ENCODE measurements at regions not wholly inside any gene's neighbourhood (a gene's known extent, or its start where the extent isn't known, plus 50 kb on each side); places are given as distances from the start of the nearest gene placed in this dataset.

DNA sequence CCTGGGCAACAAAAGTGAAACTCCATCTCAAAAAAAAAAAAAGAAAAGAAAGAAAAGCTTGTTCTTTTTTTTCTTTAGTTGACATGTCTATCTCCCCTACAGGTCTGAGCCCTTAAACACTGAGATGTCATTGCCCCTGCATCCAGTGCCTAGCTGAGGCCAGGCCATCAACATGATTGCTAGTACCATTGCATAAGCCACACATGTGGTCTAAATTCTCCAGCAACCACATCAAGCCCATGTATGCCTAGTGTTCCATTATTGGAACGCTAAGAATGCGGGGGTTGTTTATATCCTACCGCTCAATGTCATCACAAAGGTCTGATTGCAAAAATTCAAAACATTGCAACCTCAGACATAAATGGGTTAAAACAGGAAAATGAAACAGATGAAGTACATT is 62.7 kb downstream of the NPTX2 start:
- DNase-seq (ENCODE audit: low read depth), result no peak

DNA sequence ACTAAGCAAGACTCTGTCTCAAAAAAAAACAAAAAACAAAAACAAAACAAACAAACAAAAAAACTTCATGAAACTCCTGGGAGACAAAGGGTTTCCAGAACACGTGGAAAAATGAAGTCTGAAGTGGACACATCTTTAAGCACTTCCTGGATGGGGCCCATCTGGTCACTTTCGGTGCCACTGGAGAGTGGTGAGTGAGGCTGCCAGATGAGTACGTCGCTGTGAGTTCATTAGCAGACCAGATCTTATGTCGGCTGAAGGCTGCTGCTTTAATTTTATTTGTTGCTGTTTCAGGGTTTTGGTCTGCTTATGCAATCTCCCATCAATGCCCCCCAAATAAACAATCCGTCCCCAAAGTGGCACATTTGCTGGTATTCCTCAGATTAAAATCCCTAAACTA is 64.4 kb downstream of the NPTX2 start:
- DNase-seq (ENCODE audit: low read depth), result no peak

DNA sequence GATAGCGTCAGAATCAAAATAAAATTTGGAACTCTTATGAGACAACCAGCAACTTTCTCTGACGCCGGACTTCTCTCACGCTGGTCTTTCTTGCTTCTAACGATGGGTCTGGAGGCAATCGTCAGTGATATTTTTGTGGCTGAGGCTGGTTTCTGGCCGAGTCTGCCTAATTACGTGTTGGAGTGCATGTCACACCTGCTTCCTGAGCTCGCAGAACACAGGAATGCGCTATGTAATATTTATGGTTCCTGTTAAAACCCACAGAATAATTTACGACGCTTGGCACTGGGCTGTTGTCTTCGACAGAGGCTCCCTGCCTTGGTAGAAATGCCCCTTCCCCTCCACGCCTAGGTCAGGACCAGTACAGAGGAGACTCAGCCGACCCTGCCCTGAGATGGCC is 64.9 kb downstream of the NPTX2 start:
- DNase-seq (ENCODE audit: low read depth), result peak; percentile 7

DNA sequence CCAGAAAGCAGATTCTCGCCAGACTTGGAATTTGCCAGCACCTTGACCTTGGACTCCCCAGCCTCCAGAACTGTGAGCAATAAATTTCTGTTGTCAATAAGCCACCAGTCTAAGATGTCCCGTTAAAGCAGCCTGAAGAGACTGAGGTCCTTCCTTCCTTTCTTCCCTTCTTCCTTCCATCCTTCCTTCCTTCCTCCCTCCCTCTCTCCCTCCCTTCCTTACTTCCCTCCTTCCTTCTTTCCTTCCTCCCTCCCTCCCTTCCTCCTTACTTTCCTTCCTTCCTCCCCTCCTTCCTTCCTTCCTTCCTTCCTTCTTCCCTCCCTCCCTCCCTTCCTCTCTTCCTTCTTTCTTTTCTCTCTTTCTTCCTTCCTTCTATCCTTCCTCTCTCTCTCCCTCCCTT is 66.4 kb downstream of the NPTX2 start:
- DNase-seq (ENCODE audit: low read depth), result no peak

DNA sequence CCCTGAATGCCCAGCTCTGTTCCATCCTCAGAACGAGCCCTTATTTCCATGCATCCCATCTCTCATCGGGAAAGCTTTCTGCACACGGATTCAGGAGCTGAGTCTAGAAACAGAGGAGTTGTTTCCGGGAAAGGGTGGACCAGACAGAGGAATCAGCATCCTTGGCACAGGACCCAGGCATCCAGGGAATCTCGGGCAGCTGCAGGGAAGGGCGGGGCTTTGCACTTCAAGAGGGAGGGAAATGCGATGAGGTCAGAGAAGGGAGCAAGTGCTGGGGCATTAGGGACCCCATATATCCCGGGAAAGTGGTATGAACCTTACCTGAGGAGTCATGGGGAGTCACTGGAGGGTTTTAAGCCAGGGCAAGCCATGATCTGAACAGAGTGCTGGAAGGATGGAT is 68.5 kb downstream of the NPTX2 start:
- DNase-seq (ENCODE audit: low read depth), result no peak

DNA sequence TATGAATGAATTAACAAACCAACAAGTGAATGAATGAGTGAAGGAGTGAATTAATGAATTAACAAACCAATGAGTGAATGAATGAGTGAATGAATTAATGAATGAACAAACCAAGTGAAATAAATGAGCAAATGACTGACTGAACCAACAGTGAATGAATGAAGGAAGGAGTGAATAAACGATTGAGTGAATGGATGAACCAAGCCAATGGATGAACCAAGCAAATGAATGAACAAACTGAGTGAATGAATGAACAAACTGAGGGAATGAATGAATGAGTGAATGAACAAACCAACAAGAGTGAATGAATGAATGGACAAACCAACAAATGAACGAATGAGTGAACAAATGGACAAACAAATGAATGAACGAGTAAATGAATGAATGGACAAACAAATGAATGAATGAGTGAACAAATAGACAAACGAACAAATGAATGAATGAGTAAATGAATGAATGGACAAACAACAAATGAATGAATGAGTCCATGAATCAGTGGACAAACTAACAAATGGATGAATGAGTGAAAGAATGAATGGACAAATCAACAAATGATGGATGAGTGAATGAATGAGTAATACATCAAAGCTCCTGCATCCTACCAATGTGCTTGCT is 69.5 kb downstream of the NPTX2 start:
- no peak for DNase-seq (ENCODE audit: low read depth)

DNA sequence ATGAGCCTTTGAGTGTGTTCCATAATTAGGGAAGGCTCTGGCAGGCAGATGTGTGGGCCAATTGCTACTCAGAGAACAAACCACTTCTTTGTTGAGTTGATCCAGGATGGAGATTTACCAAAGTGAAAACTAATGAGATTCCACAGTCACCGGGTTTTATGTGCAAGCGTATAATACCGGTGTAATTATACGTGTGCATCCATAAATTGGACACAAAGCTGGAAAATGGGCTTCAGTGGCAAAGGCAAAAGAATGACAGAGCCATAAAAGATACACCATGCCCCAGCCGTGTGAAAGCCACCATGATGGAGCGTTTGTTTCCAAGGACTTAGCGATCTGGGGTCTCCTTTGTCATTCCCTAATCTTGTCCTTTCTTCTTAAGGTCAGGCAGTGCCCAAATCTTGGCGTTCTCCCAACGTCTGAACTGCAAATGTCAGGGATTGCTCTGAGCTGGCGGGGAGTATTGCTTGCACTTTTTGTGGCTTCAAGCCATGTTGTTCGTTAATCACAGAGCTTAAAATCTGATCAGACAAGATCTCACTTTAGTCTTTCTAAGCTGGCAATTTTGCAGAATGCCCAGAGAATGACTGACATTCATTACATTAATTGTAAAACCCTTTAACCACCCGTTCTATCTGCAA is 70.1 kb downstream of the NPTX2 start:
- DNase-seq (ENCODE audit: low read depth), result peak; percentile 9

DNA sequence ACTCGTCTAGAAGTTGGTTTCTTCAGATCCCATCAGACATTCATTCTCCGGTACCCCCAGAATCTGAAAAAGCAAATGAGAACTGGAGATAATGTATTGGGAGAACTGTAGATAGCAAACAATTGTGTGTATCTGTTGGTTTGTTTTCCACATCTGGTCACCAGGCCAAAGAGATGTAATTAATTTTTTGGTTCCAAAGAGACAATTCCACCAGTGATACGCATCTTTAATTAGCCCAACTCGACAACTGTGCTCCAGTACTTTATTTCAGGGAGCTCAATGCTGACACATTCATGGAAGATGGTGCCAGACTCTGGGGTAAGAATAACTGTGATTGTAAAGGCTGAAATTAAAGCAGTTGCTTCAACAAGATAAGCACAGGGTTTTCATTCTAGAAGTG is 74.5 kb downstream of the NPTX2 start:
- no peak for DNase-seq (ENCODE audit: low read depth)

DNA sequence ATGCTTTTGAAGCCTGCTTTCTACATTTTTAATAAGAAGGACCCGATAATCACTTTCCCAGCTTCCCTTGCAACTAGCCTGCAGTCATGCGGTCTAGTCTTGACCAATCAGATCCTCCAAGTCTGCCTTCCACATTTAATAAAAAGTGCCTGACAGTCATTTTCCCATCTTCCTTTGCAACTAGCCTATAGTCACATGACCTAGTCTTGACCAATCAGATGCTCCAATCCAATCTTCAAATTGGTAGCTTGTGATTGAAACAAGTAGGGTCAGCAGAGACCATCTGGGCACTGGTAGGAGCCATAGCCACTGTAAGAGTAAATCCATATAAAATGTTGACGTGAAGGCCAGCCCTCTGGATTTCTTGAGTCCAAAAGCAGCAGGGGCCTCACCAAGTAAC is 80.0 kb downstream of the NPTX2 start:
- no peak for DNase-seq (ENCODE audit: low read depth)

DNA sequence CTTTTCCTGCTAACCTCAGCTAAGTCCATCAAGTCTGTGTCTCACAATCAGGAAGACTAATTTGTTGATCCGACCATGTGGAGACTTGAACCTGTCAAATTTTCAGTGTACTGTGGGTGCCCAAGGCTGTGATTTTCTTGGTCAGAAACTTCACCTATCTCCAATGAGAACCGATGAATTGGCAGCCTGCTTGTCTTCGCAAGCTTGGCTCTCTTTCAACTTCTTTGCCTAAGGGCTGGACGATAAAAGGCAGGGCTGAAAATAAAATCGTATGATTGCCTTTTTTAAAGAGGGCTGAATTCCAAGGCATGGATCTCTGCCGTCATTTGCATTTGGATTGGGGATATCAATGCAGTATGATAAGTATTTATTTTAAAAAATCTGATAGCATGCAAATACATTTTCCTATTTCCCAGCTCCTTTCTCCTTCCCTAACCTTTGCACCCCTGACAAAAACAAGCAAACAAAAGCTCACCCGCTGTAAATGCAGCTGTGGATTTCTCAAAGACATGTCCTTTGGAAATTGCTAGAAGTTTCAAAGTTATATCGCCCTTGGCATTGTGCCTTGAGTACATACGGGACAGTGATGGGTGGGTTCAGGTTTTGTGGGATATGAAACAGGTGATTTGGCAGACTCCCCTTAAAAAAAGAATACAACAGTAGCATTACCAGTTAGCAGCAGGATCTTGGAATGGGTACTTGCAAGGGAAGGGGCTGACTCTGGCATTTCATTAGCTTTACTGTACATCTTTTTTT is 80.6 kb downstream of the NPTX2 start:
- no peak for DNase-seq (ENCODE audit: low read depth)

DNA sequence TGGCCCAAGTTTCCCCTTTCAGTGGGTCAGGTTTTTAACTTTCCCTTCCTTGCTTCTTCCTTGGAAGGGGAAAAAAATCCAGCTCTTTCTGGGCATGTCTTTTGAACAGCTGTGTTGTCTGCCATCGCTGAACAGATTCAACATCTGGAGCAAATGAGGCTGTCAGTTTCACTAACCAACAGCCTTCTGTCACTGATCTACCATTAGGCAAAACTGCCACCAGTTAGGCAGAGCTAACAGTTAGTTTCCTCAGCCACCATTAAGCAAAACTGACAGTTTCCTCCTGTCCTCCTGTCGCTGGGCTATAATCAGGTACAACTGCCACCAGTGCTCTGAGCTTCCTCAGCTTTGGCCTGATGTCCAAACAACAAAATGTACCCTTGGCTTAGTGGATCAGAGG is 81.9 kb downstream of the NPTX2 start:
- DNase-seq (ENCODE audit: low read depth), result no peak

DNA sequence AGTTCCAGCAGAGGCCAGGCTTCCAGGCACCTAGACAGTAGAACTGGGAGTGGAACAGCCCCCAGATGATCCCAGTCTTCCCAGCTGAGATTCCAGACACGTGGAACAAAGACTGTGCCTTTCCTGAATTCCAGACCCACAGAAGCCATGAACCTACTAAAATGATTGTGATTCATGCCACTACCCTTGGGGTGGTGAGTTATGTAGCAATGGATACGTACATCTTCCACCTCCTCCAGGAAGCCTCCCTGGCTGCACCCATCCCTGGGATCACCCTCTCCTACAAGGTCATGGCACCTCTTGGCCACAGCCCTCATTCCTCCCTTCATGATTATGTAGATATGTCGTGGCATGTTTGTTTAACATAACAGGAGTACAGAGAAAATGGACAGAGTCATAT is 83.4 kb downstream of the NPTX2 start:
- DNase-seq (ENCODE audit: low read depth), result no peak

DNA sequence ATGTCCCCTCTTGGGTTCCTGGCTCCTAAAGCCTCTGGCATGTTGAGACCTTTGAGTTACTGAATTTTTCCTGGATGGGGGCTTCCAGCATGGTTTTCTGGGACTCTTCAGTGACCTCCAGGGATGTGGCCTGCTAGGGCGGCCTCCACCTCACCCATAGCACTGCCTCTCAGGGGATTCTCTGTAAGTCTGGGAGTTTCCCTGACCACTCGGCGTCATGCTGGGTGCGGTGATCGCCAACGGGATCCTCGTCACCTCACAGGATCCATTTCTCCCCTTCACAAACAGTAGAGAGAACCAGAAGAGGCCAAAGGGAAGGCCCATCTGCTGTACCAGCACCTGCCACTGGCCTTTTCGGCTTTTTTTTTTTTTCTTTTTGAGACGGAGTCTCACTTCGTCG is 84.3 kb downstream of the NPTX2 start:
- DNase-seq (ENCODE audit: low read depth), result no peak

DNA sequence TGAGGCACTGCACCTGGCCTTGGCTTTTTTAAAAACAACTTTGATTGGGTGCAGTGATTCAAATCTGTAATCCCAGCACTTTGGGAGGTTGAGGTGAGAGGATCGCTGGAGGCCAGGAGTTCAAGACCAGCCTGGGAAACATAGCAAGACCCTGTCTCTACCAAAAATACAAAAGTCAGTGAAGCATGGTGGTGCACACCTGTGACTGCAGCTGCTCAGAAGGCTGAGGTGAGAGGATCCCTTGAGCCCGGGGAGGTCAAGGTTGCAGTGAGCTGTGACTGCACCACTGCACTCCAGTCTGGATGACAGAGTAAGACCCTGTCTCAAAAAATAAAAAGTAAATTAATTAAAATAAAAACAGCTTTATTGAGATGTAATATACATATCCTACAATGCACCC is 84.9 kb downstream of the NPTX2 start:
- no peak for DNase-seq (ENCODE audit: low read depth)

DNA sequence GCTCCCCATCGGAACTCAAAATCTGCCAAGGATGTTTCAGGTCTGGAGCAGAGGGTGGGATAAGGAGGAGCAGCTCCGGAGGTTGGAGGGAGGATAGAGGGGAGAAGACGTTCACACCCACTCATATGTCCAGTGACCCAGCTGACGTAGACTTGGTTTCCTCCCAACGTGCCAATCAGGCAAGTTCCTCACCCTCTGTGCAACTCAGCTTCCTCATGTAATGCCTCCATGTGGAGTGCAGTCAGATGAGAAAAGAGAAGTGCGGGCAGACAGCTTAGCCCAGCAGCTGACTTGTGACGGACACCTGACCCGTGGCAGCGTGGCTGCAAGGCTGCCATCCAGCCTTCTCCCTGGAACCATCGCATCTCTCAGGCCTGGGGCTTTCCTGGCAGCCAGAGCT is 86.8 kb downstream of the NPTX2 start:
- no peak for DNase-seq (ENCODE audit: low read depth)

DNA sequence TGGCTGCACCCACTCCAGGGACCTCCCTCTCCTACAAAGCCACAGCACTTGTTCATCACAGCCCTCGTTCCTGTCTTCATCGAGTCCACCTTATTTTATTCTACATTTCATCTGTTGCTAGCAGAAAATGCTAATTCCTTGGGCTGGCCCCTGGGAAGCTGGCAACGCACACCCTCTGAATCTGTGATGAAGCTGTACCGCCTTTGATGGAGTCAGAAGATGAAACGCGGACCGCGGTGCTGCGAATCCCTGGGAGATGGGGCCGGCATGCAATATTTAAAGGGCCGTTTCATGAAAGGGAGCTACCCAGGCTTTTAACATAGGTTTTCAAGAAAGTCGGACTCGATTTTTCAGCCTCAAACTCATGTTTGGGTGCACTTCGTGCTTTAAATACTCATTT is 88.5 kb downstream of the NPTX2 start:
- DNase-seq (ENCODE audit: low read depth), result no peak

DNA sequence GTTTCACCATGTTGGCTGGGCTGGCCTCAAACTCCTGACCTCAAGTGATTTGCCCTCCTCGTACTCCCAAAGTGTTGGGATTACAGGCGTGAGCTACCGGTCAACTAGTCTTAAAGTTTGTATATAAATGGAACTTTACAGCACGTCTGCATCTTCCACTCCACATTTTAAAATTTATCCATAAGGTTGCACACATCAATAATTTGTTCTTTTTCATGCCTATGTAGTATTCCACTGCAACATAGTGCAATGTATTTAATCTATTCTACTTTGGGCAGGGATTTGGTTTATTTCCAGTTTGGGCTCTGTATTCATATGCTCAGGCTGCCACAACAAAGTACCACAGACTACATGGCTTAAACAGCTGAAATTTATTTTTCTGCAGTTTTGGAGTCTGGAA is 90.0 kb downstream of the NPTX2 start:
- no peak for DNase-seq (ENCODE audit: low read depth)

DNA sequence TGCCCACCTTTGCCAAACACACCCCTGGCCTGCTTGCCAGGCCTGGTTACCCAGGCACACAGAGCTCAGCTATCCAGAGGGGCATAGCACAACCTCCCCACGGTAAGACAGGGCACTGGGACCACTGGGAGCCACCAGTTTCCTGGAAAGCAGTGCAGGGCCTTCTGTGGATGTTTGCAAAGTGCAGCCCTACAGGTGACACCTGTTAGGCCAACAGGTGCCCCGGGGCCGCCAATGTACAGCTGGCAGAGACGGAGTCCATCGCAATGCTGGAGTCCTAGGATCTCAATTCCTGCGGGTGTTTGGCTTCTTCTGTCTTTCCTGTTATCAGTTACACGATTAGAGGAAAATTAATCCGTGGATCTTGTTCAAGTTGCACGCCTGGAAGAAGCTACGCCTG is 94.9 kb downstream of the NPTX2 start:
- DNase-seq (ENCODE audit: low read depth), result no peak

DNA sequence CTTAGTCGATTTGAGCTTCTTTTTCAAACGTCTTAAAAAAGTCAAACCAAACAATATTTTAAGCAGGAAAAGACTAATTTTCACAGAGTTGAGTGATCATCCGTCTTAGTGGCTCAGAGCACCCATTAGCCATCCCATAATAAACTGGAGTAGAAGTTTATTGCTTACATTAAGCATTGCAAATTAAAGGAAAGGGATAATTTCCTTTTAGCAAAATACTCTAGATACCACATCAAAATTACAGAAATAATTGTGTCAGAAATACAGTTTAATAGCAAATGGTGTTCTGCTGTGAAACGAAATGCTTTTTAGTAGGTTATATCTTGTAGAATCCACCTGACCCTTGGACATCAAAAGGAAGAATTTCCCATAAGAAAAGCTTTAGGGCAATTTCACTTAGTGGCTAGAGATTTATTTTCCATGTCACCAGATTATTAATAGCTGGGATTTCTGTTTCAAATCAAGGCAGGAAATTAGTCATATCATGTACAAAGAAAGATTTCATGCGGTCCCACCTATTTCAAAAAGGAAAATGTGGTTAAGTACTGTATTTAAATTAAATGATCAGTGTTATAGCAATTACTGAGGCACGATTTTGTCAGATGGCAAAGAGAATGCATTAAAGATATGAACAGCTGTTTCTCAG is 96.2 kb downstream of the NPTX2 start:
- no peak for DNase-seq (ENCODE audit: low read depth)

DNA sequence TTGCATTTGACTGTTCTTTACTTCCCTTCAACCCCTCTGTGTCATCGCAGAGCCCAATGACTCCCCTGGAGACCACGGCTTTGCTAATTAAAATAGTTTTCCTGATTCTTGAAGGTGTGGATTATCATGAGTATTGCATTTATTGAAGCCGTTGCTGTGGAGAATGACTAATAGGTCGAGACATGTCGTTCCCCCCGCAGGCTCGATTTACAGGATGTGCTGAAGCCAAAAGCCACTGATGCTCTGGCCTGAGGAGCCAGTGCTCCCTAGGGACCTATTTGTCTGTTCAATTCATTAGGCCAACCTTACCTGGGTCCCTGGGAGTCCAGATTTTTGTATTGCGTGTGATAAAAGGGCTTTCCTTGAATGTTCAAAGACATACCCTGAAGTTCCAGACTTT is 102.3 kb downstream of the NPTX2 start:
- DNase-seq (ENCODE audit: low read depth), result peak; percentile 24

DNA sequence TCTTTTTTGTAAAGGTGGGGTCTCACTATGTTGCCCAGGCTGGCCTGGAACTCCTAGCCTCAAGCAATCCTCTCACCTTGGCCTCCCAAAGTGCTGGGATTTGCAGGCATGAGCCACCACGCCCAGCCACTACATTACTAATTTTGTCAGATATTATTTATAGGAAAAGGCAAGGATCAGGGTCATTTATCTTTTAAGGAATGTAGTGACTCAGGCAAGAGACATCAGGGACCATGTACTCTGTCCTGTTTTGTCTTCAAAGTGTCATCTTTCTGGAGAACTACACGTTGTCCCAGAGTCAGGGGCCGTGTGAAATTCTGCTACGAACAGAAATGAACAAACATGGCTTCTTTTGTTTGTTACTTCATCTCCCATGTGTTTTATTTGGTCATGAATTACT is 105.3 kb downstream of the NPTX2 start:
- no peak for DNase-seq (ENCODE audit: low read depth)

DNA sequence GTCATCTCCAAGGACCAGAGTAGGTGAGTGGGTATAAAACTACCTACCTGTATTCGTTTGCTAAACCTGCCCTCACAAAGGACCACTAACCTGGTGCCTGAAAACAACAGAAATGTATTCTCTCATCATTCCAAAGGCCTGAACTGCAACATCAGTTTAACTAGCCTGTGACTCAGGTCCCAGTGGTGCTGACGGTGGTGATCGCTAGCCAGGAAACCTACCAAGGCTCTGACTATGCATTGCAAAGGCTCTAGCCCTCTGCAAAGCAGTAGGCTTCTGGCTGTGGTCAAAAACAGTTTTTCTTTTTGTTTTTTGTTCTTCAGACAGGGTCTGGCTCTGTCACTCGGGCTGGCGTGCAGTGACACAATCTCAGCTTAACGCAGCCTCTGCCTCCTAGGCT is 107.5 kb downstream of the NPTX2 start:
- DNase-seq (ENCODE audit: low read depth), result peak; percentile 18

DNA sequence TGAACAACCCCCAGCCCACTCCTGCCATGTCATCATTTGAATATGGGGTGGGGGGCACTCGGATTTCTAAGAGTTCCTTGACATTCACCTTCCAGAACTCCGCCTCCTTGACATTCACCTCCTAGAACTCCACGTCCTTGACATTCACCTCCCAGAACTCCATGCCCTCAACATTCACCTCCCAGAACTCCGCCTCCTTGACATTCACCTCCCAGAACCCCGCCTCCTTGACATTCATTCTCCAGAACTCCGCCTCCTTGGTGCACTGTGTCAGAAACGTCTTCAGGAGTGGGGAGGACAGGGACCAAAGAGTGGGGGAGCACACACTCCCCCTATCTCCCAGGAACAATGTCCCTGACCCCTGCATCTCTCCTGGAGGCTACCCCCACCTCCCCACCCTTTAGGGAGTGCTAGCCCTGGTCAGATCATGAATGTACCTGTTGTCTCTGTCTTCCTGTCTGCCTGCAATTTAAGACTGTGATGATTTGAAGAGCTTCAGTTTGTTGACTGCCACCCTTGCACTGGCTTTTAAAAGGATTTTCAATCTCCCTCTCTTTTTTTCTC is 110.1 kb downstream of the NPTX2 start:
- DNase-seq (ENCODE audit: low read depth), result no peak

Measured in M059J (cell line).